Stimulated activated naive B cell treated with anti-CD40 and anti-IgM and Interleukin-4, amounts not matched to agents 10 μg/mL and 1 μg/mL and 100 μg/mL, for 72 hours (primary cell): ENCODE measurements at regions not wholly inside any gene's neighbourhood (a gene's known extent, or its start where the extent isn't known, plus 50 kb on each side); places are given as distances from the start of the nearest gene placed in this dataset.

ENCODE experiments used
- ATAC-seq, 2 donors: fragments of 150-1000 bp; cut with Tn5 transposase; replicated peaks; 2 replicates each; pipeline ENCODE4 v1.10.0; 2021; ENCODE audit warnings: moderate library complexity in 1 of 2
- DNase-seq: peaks from one replicate; pipeline ENCODE4 v3.0.0; 2021
- H3K27ac Mint-ChIP-seq: one replicate; pipeline ENCODE4 v1.8.0; 2022; ENCODE audit warnings: mild to moderate bottlenecking, mixed read lengths
- H3K27me3 Mint-ChIP-seq, 2 donors: one replicate each; pipeline ENCODE4 v1.8.0; 2022; ENCODE audit warnings: mixed read lengths in 2 of 2
- H3K36me3 Mint-ChIP-seq, 2 donors: one replicate each; pipeline ENCODE4 v1.8.0; 2022; ENCODE audit warnings: mixed read lengths in 2 of 2, mild to moderate bottlenecking in 1 of 2
- H3K4me1 Mint-ChIP-seq, 2 donors: one replicate each; pipeline ENCODE4 v1.8.0; 2022; ENCODE audit warnings: mixed read lengths in 2 of 2, mild to moderate bottlenecking in 1 of 2
- H3K4me3 Mint-ChIP-seq, 2 donors: one replicate each; pipeline ENCODE4 v1.8.0; 2022; ENCODE audit warnings: mild to moderate bottlenecking in 2 of 2, mixed read lengths in 2 of 2, moderate library complexity in 1 of 2
- H3K9me3 Mint-ChIP-seq, 2 donors: one replicate each; pipeline ENCODE4 v1.8.0; 2022; ENCODE audit warnings: mixed read lengths in 2 of 2, mild to moderate bottlenecking in 1 of 2

- Mint-ChIP-seq H3K27me3 (peaks cover 3 to 5% of the 10 kb centered on the region in 2 donors), H3K4me3 (no peak overlapping the region), H3K36me3 (no peaks in the 10 kb centered on the region), H3K9me3 (peaks cover 0 to 3% of the 10 kb centered on the region in 2 donors), H3K4me1 (no peaks in the 10 kb centered on the region), H3K27ac (no peak overlapping the region)
- DNase-seq (no peak), ATAC-seq (no peak)
These were observed 158.3 kb upstream of the EEF1E1 start for GRCh38 chr6:8260610-8261009.

GRCh38 chr6:8246403-8246802, 144.1 kb upstream of the EEF1E1 start:
- Mint-ChIP-seq H3K27ac (no peak overlapping the region), H3K27me3 (peaks cover 15 to 36% of the 10 kb centered on the region in 2 donors), H3K9me3 (peaks cover 3 to 4% of the 10 kb centered on the region in 2 donors), H3K4me1 (peaks cover 0 to 2% of the 10 kb centered on the region in 2 donors), H3K36me3 (no peaks in the 10 kb centered on the region), H3K4me3 (no peak overlapping the region)
- no peak for ATAC-seq
- no peak for DNase-seq

DNA sequence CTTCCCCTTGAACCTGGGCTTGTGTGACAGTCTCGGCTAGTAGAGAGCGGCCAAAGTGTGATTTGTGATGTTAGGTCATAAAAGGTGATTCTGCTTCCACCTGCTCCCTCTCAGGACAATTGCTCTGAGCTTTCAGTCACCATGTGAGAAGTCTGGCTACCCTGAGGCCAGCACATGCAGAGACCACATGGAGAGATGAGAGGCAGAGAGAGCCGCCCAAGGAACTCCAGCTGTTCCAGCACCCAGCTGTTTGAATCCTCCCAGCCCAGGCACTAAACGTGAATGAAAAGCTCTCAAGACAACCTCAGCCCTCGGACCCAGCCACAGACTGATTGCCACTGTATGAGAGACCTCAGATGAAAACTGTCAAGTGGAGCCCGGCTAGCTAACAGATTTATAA, 143.4 kb upstream of the EEF1E1 start:
- no peak overlapping the region for H3K27ac Mint-ChIP-seq
- no peak for ATAC-seq

DNA sequence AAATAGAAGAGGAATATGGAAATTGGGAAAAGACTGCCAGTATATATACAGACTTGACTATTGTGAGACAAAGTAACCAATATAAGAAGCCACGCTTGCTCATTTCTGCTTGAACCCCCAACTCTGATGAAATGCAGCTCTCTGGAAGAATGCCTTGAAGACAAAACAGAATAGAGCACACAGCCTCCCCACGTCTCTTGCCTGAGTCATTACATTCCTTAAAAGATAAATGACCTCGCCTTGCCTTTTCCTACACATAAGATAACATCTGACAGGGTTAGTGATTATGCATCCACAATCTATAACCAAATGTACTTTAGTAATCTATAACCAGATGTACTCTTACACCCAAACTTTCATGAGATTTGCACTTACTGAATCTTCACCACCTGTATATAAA, 141.1 kb upstream of the EEF1E1 start:
- no peak overlapping the region for H3K4me3 Mint-ChIP-seq
- peaks cover 0 to 2% of the 10 kb centered on the region in 2 donors for H3K4me1 Mint-ChIP-seq
- DNase-seq: no peak
- peaks cover 11 to 29% of the 10 kb centered on the region in 2 donors for H3K27me3 Mint-ChIP-seq
- H3K9me3 Mint-ChIP-seq: peaks cover 0 to 2% of the 10 kb centered on the region in 2 donors
- no peaks in the 10 kb centered on the region for H3K36me3 Mint-ChIP-seq
- H3K27ac Mint-ChIP-seq: no peak overlapping the region
- no peak for ATAC-seq

More for the DNA sequence above, 143.4 kb upstream of the EEF1E1 start:
- peaks cover 0 to 2% of the 10 kb centered on the region in 2 donors for H3K4me1 Mint-ChIP-seq
- H3K4me3 Mint-ChIP-seq: no peak overlapping the region
- no peaks in the 10 kb centered on the region for H3K36me3 Mint-ChIP-seq
- peaks cover 0 to 2% of the 10 kb centered on the region in 2 donors for H3K9me3 Mint-ChIP-seq
- DNase-seq: no peak
- H3K27me3 Mint-ChIP-seq: peaks cover 15 to 29% of the 10 kb centered on the region in 2 donors

GRCh38 chr6:8242885-8243284, 140.5 kb upstream of the EEF1E1 start:
- no peak overlapping the region for H3K4me3 Mint-ChIP-seq
- DNase-seq: no peak
- H3K36me3 Mint-ChIP-seq: no peaks in the 10 kb centered on the region
- peaks cover 9 to 29% of the 10 kb centered on the region in 2 donors for H3K27me3 Mint-ChIP-seq
- ATAC-seq: no peak
- H3K9me3 Mint-ChIP-seq: peaks cover 0 to under 1% of the 10 kb centered on the region in 2 donors
- H3K27ac Mint-ChIP-seq: no peak overlapping the region
- peaks cover 0 to 2% of the 10 kb centered on the region in 2 donors for H3K4me1 Mint-ChIP-seq

GRCh38 chr6:8240301-8240700, 138.0 kb upstream of the EEF1E1 start:
- ATAC-seq (no peak), DNase-seq (no peak)
- no peak overlapping the region for H3K4me3 Mint-ChIP-seq
- no peaks in the 10 kb centered on the region for H3K9me3 Mint-ChIP-seq
- H3K36me3 Mint-ChIP-seq: no peaks in the 10 kb centered on the region
- no peaks in the 10 kb centered on the region for H3K4me1 Mint-ChIP-seq
- H3K27me3 Mint-ChIP-seq: peaks cover 3 to 33% of the 10 kb centered on the region in 2 donors
- H3K27ac Mint-ChIP-seq: no peak overlapping the region

DNA sequence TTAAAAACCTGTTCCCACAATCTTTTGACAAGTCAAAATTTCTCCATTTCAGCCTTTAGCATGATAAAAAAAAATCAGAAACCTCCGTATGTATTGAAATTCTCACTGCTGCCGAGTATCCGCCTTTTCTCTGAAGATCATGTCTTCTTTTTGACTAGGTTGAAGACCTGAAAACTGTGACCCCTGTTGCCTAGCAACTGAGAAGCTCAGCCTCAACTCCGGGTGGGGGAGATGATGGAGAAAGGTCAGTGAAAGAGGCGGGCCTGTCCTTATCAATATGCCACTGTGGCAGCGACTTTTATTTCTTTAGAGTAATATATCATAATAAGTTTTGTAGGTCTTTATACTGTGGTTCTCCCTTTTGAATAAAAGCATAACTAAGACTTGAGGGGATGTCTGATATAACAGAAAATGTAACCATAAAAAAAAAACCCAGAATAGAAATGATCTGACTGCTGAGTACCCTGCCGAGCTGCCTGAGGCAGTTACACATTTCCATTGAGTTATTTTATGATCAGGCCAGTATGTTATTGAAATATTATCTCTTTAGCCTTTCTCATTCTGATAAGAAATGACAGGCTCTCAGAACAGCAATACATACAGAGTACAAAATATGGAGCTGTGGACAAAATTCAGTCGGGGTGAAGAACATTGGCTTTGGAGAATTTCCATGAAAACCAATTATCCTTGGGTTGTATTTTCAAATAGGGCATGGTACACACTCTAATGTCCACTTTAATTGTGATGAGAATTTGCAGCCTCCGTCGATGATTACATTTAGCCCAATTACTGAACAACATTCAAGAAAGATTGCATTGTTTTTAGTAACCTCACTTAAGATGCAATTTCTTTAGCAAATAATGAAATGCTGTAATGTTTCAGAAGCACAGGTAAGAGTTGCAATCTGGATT, 136.7 kb upstream of the EEF1E1 start:
- peaks cover 3 to 33% of the 10 kb centered on the region in 2 donors for H3K27me3 Mint-ChIP-seq
- no peak for DNase-seq
- no peak overlapping the region for H3K4me3 Mint-ChIP-seq
- H3K4me1 Mint-ChIP-seq: no peaks in the 10 kb centered on the region
- no peaks in the 10 kb centered on the region for H3K9me3 Mint-ChIP-seq
- no peaks in the 10 kb centered on the region for H3K36me3 Mint-ChIP-seq
- ATAC-seq: no peak
- no peak overlapping the region for H3K27ac Mint-ChIP-seq

DNA sequence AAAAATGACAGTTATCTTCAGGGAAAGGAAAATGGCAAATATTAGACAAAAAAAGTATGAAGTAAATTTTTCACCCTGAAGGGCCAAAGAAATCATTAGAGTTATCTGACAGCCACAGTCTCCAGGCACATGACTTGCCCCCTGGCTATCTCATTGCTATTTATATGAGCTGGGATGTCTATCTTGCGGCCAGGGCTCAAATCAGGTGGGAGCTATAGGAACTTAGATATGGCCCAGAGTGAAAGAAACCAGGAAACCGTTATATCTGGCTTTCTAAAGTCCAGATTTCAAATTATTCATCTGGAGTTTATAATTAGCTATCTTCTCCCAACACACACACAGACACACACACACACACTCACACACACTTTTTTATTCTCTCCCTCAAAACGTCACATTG, 135.3 kb upstream of the EEF1E1 start:
- H3K36me3 Mint-ChIP-seq: no peaks in the 10 kb centered on the region
- no peaks in the 10 kb centered on the region for H3K4me1 Mint-ChIP-seq
- no peak overlapping the region for H3K27ac Mint-ChIP-seq
- no peak for DNase-seq
- no peak for ATAC-seq
- H3K9me3 Mint-ChIP-seq: no peaks in the 10 kb centered on the region
- peaks cover 0 to 22% of the 10 kb centered on the region in 2 donors for H3K27me3 Mint-ChIP-seq
- no peak overlapping the region for H3K4me3 Mint-ChIP-seq

DNA sequence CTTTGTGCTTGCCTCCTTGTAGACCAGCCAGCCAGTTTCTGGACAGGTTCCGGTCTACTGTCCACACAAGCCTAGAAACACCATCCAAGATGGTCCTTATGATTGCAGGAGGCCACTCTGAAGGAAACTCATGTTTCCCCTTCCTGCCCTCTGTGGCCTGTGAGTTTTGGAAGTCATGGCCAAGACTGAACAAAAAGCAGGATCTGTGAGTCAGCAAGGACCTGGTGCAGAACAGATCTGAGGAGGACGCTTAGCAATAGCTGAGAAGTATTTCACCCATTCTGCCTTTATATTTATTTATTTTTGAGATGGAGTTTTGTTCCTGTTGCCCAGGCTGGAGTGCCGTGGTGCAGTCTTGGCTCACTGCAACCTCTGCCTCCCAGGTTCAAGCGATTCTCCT, 134.6 kb upstream of the EEF1E1 start:
- Mint-ChIP-seq H3K27ac (no peak overlapping the region), H3K27me3 (peaks cover 0 to 21% of the 10 kb centered on the region in 2 donors), H3K4me1 (no peaks in the 10 kb centered on the region), H3K36me3 (no peaks in the 10 kb centered on the region), H3K9me3 (no peaks in the 10 kb centered on the region), H3K4me3 (no peak overlapping the region)
- ATAC-seq (no peak), DNase-seq (no peak)

DNA sequence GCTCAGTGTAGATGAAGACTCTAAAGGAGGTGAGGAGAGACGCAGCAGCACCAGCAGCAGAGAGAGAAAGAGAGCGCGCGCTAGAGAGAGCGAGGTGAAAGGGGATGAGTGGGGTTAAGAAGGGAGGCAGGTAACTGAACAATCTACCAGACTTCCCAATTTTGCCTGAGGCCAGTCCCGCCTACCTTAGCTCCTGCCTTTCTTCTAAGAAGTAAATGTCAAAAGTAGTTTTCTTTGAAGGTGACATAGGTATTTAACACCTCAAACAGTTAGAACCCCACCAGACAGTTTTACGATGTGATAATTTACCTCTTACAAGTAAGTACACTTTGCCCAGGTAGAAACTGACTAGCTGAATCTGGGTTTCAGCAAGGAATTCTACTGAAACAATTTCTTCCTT, 132.0 kb upstream of the EEF1E1 start:
- ATAC-seq (no peak), DNase-seq (no peak)
- H3K36me3 Mint-ChIP-seq: no peaks in the 10 kb centered on the region
- no peak overlapping the region for H3K4me3 Mint-ChIP-seq
- H3K9me3 Mint-ChIP-seq: no peaks in the 10 kb centered on the region
- no peaks in the 10 kb centered on the region for H3K4me1 Mint-ChIP-seq
- H3K27ac Mint-ChIP-seq: no peak overlapping the region
- peaks cover 0 to 27% of the 10 kb centered on the region in 2 donors for H3K27me3 Mint-ChIP-seq

DNA sequence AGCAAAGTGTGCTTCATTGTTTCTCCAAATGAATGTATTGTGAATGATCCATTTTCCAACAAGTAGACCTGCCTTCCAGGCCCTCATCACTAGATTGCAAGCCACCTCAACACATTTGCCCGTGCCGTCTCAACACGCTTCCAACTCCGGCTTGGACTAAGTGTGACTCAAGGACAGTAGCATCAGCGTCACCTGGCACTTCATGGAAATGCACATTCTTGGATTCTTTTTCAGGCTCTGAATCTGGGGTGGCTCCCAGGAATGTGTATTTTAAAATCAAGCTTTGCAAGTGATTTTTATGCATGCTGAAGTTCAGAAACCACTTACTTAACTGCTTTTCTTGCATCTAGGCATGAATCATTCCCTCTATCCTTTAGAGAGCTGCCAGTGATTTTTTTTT, 129.6 kb upstream of the EEF1E1 start:
- H3K27ac Mint-ChIP-seq: no peak overlapping the region
- H3K4me3 Mint-ChIP-seq: no peak overlapping the region
- no peaks in the 10 kb centered on the region for H3K36me3 Mint-ChIP-seq
- ATAC-seq (no peak), DNase-seq (no peak)
- H3K27me3 Mint-ChIP-seq: peaks cover 0 to 35% of the 10 kb centered on the region in 2 donors
- no peaks in the 10 kb centered on the region for H3K9me3 Mint-ChIP-seq
- H3K4me1 Mint-ChIP-seq: no peaks in the 10 kb centered on the region

DNA sequence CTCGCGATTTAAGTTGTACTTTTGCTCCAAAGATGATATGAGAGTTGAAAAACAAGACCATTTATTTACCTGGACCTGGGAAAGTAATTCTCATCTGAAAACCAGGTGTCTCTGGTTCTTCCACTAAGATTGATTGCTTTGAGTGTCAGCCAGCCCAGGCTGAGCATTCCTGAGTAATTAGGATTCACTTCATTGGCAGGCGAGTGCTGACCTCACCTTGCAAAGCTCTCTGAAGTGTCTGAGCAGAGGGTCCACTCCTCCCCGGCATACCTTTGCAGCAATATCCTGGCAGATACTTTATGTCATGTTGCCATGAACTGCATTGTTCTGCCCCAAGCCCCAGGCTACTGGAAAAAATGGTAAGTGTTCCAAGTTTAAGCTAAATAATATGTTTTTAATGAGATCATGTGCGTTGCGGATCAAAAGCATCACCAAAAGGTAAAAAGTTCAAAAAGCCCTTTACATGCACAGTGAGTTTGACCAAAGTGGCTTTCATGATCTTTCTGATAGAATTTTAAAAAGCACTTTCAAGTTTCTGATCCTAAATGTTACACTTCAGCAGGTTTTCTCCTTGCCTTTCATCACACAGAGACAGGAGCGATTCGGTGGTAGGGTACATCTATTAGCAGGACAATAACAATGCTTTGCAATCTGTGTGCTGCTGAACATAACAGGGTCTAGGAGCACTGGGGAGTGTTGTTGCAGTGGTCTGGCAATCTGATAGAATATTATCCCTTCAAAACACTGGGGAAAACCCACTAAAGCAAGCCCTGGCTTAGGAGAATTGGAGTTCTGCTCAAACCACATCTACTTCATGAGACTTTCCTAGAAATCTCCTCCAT, 127.8 kb upstream of the EEF1E1 start:
- H3K9me3 Mint-ChIP-seq: no peaks in the 10 kb centered on the region
- H3K4me1 Mint-ChIP-seq: no peaks in the 10 kb centered on the region
- H3K36me3 Mint-ChIP-seq: no peaks in the 10 kb centered on the region
- no peak overlapping the region for H3K4me3 Mint-ChIP-seq
- H3K27me3 Mint-ChIP-seq: peaks cover 0 to 30% of the 10 kb centered on the region in 2 donors
- H3K27ac Mint-ChIP-seq: no peak overlapping the region
- no peak for ATAC-seq
- DNase-seq: no peak

- H3K27ac Mint-ChIP-seq: no peak overlapping the region
These were observed 122.8 kb upstream of the EEF1E1 start for GRCh38 chr6:8225113-8225512.

GRCh38 chr6:8223678-8224077, 121.3 kb upstream of the EEF1E1 start:
- Mint-ChIP-seq H3K27ac (no peak overlapping the region), H3K4me3 (no peak overlapping the region), H3K4me1 (no peaks in the 10 kb centered on the region), H3K27me3 (peaks cover 9 to 20% of the 10 kb centered on the region in 2 donors), H3K36me3 (no peaks in the 10 kb centered on the region), H3K9me3 (no peaks in the 10 kb centered on the region)
- ATAC-seq (no peak), DNase-seq (no peak)

More at GRCh38 chr6:8225113-8225512, 122.8 kb upstream of the EEF1E1 start:
- DNase-seq (no peak), ATAC-seq (no peak)
- Mint-ChIP-seq H3K27me3 (peaks cover 9 to 33% of the 10 kb centered on the region in 2 donors), H3K4me3 (no peak overlapping the region), H3K9me3 (no peaks in the 10 kb centered on the region), H3K36me3 (no peaks in the 10 kb centered on the region), H3K4me1 (no peaks in the 10 kb centered on the region)
